SK-MEL-5 (cell line): ENCODE measurements at regions not wholly inside any gene's neighbourhood (a gene's known extent, or its start where the extent isn't known, plus 50 kb on each side); places are given as distances from the start of the nearest gene placed in this dataset.
A peak's percentile ranks its signal among the peaks of the same experiment; 100 is the strongest.

Source experiments
- DNase-seq: peaks from one replicate; pipeline ENCODE4 v3.0.0-alpha.2; 2016; ENCODE audit warnings: low read depth, low spot score
- in situ Hi-C: cut with HindIII; loops from 2 replicates; pipeline ENCODE4 v1.10.0; 2016; ENCODE audit warnings: low sequenced_read_pairs, high pct_unique_total_duplicates, low pct_unique_long_range_greater_than_20kb

- no peak for DNase-seq
- in situ Hi-C loops: no loop called here
Measured at GRCh38 chr6:6764764-6765434, 176.4 kb downstream of the LY86 start.

- in situ Hi-C loops: no loop called here
Measured at GRCh38 chr6:6766230-6766905, 177.8 kb downstream of the LY86 start.

GRCh38 chr6:6769466-6769865 is 180.9 kb downstream of the LY86 start:
- in situ Hi-C loops: no loop called here
- DNase-seq: no peak

More at GRCh38 chr6:6766230-6766905, 177.8 kb downstream of the LY86 start:
- no peak for DNase-seq

DNA sequence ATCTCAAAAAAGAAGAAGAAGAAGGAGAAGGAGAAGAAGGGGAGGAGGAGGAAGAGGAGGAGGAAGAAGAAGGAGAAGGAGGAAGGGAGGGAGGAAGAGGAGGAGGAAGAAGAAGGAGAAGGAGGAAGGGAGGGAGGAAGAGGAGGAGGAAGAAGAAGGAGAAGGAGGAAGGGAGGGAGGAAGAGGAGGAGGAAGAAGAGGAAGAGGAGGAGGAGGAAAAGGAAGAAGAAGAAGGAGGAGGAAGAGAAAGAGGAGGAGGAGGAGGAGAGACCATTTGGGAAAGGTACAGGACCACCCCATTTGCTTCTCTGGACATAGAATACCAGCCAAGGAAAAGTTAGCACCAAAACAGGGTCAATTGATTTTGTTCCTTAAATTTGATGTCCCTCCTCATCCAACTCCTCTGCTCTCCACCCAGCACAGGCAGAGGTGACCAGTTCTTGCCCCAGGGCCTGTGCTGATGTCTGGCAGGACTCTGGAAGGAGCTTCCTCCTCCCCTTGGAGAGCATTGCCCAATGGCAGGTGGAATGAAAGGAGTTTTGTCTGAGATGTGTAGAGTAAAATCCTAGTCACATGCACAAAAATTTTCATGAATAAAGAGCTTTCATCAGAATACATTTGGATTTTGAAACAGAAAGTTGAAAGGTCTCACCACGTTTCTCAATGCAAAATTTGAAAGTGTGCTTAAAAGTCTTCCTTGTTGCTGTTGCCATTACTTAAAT is 182.9 kb downstream of the LY86 start:
- DNase-seq: peak; percentile 97

DNA sequence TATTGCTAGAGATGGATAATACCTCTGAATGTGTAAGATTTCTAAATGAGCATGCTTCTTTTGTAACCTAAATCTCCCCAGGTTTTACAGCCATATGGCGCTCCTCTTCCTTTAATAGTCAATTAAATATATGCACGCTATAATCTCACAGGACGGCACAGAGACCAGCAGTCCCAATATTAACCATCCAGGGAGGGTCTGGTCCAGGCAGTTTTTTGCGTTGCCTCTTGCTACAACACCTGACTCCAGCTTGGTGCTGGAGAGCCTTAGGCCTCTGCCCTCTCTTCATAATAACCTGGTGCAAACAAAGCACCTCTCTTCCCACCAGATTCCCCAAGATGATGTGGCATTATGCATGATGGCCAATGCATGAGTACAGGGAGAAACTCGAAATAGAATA is 183.4 kb downstream of the LY86 start:
- in situ Hi-C loops: no loop called here
- no peak for DNase-seq

More for the DNA sequence above, 182.9 kb downstream of the LY86 start:
- in situ Hi-C loops: no loop called here

GRCh38 chr6:6772751-6773150 is 184.2 kb downstream of the LY86 start:
- DNase-seq: no peak
- in situ Hi-C loops: no loop called here

DNA sequence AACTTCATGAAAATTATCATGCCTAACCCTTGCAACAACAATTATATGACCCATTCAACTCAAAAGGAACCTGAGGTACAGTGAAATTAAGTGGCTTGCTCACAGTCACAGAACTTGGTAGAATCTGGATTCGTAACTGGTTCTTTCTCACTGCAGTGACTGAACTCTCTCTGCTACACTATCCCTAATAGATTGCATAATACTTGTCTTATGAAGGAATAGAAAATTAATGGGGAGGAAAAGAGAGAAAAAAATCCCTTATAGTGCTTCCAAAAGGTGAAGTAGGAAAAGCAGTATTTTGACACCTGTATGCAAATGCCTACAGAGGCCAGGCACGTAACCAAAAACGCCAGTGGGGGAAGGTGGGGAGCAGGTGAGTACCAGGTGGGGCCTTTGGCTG is 186.6 kb downstream of the LY86 start:
- DNase-seq: no peak
- in situ Hi-C loops: no loop called here

DNA sequence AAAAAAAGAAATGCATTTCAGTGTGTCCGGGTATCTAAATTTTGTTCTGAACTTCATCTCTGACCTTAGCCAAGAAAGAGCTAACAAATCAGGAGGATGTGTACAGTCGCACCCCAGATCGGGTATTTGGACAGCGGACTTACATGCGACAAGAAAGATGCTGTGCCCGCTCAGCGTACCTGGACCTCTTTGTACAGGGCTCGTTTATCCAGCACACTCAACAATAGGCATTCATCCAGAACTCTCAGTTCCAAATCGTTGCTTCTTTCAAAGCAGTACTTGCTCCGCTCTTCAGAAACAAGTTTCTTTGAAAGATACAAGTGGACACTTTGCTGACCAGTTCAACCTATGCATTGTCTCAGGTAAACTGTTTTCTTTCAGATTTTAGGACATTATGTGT is 191.7 kb downstream of the LY86 start:
- no peak for DNase-seq
- in situ Hi-C loops: no loop called here

DNA sequence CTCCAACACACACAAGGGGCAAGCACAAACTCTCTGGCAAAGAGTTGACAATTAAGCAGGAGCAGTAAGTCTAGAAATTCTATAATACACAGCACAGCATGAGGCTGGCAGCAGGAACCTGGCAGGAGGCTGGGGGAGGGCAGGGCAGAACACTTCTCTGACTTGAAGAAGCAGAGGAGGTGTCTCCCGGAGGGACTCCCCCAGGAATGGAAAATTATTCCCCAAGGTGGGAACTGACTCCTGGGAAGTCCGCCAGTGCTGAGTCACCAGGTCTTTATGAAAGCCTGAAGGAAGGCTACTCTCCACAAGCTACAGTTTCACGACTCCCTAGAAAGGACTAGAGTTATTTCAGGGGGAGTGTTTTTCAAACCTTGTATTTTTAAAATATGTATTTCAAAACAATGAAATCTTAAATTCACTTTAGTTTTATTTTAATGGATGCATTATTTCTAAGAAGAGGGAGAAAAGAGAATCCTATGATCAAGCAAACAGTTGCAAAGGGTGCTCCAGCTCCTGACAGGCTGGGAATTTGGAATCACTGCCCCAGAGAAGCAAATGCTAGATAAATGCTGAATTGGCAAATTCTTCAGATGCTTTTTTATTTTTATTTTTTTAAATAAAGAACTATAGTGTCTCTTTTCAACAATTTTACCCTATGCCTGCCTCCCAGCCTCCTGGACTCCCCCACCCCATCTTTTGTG is 192.8 kb downstream of the LY86 start:
- peak; percentile 47 for DNase-seq
- in situ Hi-C loops: no loop called here

DNA sequence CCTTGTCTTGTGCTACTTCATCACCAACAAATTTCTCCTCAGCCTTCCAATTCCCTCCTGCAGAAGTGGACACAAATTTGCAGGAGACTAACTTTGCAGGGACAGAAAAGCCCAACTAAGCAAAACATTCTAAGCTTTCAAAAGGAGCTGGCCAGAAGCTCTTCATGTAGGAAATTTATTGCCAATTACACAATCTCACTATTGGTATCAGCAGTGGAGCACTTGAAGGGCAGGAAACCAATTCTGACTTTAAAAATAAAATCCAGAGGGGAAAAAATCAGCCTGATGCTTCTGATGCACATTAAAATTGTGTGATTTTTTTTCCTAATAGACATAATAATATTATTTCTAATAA is 193.3 kb downstream of the LY86 start:
- DNase-seq: no peak
- in situ Hi-C loops: no loop called here

GRCh38 chr6:6783721-6784120 is 195.2 kb downstream of the LY86 start:
- no peak for DNase-seq
- in situ Hi-C loops: no loop called here

DNA sequence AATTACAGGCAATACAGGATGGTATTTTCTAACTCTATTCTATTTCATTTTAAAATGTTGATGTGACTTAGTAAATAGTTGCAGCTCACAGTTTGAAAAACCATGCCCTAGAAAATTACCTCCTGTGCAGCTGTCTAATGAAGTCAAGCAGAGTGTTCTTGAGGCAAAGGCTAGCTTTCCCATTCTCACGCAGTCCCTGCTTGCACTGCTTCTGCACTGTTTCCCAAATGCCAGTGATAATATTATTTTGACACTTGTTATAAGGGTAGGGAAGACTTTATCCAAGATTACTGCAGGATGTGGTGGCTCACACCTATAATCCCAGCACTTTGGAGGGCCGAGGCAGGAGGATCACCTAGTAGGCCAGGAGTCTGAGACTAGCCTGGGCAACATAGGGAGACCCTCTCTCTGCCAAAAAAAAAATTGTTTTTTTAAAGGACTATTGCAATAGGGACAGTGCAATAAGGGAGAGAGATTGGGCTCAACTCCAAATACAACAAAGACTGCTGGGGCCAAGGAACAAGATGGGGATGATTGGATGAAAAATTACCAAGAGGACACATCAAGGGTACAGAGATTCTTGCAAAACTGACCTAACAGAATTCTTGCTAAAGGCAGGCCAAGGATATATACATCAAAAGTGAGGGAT is 196.1 kb downstream of the LY86 start:
- in situ Hi-C loops: no loop called here
- no peak for DNase-seq

DNA sequence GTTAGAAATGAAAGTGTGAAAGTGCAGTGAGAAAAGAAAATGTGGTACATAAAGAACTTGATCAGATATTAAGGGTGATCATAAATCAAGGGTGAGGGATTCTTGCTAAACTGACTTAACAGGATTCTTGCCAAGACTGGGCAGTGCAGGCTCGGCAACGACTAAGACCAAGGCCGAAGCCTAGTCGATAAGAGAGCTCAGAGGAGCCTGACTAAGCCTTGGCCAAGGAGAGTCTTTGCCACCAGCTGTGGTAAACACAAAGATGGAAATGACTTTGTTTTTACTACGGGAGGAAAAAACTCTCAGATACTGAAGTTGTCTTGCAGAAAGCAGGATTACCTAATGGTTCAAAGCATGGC is 196.6 kb downstream of the LY86 start:
- DNase-seq: no peak
- in situ Hi-C loops: no loop called here

DNA sequence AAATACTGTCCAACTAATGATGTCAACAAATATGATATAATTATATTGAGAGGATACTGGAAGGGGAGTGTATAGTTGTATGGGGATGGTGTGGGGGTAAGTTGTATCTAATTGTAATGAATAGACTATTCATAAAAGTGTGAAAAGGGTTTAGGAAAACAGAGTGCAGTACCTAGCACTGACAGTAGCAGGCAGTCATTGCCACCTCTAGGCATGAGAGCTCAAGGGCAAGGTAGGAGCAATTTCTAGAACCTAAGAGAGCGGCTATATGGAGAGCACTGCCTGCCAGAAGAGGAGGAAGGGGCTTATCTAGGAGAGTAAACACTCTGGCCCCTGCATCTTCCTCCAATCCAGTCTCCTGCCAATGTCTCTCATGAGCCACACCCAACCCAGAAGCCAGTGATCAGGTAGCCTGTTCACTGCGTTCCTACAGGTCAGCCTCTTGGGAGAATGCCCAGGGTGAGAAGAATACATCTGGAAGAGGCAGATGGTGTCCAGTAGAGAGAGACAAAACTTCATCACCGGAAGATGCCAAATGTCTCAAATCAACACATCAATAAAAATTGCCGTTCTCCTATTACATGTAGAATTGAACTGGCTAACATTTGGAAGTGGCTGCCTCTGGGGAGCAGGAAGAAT is 200.0 kb downstream of the LY86 start:
- in situ Hi-C loops: no loop called here
- DNase-seq: peak; percentile 84

DNA sequence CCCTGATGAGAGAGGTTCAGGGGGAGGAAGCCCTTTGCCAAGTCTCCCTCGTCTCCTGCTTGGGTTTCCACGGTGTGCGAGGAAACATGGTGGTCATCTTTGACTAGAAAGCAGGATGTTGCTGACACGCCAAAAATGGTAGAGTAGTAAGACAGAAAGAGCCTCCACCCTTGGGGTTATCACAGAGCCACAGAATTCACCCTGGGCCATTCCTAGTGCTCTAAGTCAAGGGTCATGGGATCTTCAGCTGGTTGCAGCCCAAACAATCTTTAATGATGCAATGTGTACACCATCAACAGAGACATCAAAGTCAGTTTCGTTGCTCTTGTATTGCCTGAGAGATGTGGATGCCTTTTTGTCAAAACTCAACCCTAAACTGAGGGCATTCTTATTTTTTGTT is 201.9 kb downstream of the LY86 start:
- in situ Hi-C loops: no loop called here
- no peak for DNase-seq

DNA sequence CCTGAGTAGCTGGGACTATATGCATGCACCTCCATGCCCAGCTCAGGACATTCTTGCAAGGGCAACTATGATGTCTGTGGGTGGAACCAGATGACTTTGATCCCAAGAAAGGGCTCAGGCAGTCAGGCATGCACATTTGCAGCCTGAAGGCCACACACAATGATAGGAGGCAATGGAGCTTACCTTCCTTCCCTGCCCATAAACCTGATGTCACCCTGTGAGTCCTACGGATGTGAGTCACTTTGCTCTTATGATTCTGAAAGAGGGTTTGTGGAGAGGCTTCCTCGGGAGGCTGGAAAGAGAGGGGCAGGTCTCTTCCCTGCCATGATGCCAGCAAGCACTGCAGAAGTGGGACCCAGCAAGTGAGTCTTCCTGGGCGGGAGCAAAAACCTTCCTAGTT is 202.4 kb downstream of the LY86 start:
- no peak for DNase-seq
- in situ Hi-C loops: no loop called here

- in situ Hi-C loops: no loop called here
- no peak for DNase-seq
Measured at GRCh38 chr6:6793388-6794250, 205.1 kb downstream of the LY86 start.
